Globus pallidus (tissue), 1 donor: ENCODE measurements at regions not wholly inside any gene's neighbourhood (a gene's known extent, or its start where the extent isn't known, plus 50 kb on each side); places are given as distances from the start of the nearest gene placed in this dataset.

ENCODE experiments used
- DNase-seq: peaks from one replicate; pipeline ENCODE4 v3.0.0-alpha.2; 2015; ENCODE audit warnings: low spot score

DNA sequence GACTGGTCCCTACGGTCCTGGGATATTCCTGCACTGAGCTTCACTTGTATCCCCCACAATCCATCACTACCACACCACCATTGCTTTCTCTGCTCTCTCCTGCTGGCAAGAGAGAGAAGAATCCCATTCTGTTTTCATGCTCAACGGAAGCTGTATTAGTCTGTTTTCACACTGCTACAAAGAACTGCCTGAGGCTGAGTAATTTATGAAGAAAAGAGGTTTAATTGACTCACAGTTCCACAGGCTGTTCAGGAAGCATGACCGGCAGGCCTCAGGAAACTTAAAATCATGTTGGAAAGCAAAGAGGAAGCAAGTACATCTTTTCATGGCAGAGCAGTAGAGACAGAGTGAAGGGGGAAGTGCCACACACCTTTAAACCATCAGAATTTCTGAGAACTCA is 260.4 kb upstream of the LYZL1 start:
- no peak for DNase-seq

DNA sequence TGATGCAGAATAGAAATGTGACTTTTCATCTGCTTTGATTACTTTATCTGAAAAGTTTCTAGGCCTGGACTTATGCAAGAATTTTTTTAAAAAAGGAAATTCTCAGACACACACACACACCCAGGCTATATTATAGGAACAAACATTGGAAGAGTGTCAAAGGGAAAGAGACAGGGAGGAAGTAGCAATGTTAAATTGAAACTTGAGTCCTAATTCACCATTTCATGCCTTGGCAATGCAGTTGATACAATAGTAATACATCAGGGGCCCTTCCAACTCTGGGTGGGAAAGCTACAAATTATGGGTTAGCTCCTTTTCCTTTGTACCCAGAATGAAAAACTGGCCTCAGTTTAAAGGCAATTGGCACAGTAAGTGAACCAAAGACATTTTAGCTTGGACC is 258.0 kb upstream of the LYZL1 start:
- no peak for DNase-seq

DNA sequence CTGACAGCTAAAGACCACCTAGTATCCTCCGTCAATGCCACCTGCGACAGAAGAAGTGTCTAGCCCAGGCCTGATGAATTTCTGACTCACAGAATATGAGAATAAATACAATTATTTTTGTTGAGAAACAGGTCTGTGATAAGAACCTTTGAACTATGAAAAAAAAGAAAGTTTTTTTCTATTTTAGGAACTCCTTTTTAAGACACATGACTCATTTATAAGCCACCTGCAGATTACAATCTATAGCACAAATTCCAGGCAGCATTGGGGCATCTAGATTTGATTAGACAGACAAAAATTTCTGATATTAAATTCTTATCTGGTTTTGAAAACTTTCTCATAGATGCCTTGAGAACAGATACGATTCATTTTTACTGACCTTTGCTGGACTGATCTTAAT is 256.7 kb upstream of the LYZL1 start:
- DNase-seq = no peak

DNA sequence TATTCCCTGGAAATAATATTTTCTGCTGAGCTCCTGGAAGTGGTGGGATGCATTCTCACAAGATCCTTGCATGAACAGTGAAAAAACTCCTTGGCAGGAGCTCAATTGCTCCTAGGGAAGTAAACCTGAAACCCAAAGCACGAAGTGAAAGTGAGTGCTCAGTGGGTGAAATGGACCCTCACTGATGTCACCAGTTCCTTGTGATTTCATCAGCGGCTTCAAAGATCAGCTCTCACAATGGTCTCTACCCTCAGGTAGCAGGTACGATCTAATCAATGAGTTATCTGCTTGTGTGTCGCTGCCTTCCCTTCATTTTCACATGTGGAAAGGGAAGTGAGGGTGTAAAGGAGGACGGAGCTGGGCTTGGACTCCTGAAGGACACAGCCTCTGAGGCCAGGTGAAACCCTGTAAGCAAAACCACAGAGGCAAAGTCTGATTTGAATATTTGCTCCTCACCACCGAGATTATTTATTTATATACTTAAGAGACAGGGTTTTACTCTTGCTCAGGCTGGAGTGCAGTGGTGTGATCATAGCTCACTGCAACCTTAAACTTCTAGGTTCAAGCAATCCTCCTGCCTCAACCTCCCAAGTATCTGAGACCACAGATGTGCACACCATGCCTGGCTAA is 255.4 kb upstream of the LYZL1 start:
- DNase-seq = no peak

DNA sequence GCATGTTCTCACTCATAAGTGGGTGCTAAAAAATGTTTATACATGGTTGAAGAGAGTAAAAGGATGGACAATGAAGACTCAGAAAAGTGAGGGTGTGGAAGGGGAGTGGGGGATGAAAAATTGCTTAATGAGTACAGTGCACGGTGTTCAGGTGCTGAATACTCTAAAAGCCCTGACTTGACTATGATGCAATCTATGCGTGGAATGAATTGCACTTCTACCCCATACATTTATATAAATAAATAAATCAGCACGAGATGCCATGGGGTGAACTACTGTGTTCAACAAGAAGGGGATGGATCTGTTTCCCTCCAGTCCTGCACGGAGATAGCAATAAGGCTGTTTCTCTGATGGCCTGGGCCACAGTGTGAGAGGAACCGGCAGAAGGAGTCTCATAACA is 254.3 kb upstream of the LYZL1 start:
- DNase-seq = no peak

DNA sequence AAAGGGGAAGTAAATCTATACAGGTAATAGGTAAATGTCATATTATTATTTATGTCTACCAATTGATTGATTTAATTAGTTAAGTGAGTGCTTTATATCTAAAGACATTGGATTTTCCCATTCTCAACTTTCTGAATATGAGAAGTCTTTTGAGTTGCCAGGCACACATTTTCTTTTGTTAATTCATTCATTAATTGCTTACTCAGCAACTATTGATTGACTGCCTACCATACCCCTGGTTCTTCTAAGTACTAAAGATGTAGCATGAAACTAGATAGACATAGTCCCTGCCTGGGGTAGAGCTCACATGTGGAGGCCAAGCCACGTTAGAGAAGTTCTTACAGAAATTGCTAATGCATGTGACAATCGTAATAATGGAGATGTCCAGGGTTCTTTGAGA is 253.1 kb upstream of the LYZL1 start:
- DNase-seq = no peak

DNA sequence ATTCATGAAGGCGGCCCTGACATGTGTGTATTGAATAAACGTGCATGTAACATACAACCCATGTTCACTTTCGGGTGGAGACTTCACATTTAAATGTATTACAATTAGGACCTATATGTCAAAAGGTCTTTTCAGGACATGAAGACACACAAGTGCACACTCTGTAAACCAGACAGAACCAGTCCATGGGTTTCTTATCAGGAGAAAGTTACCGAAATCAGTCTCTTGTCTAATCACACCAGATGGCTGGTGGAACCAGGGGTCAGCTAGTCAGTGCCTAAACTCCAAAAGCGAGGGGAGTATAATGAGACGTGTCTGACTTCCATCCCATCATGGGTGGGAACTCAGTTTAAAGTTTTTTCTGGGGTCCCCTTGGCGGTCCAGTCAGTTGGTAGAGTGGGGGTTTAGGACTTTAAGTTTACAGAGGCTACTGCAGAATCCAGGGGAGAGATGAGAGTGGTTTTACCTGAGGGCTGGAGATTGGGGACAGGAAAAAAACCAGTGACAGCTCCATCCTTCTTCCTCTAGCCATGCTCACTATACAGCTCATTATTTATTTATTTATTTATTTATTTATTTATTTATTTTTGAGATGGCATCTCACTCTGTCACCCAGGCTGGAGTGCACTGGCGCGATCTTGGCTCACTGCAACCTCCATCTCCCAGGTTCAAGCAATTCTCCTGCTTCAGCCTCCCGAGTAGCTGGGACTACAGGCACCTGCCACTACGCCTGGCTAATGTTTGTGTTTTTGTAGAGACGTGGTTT is 251.3 kb upstream of the LYZL1 start:
- DNase-seq = no peak

DNA sequence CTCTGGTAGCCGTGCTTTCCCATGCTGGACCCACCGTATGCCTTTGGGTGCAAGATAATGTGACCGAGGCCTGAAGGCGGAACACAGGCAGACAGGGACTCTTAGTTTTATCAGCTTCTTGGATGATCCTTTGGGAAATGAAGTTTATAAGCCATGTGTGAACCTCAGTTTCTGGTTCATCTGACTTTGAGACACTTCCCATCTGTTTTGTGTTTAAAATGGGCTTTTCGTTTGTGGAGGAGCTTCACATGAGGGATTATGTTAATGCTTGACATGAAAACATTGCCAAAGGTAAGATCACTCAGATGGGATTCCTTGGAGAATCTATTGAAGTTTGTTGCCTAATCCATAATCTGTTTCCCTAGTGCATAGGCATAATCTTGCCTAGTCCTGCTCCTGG is 249.8 kb upstream of the LYZL1 start:
- no peak for DNase-seq

DNA sequence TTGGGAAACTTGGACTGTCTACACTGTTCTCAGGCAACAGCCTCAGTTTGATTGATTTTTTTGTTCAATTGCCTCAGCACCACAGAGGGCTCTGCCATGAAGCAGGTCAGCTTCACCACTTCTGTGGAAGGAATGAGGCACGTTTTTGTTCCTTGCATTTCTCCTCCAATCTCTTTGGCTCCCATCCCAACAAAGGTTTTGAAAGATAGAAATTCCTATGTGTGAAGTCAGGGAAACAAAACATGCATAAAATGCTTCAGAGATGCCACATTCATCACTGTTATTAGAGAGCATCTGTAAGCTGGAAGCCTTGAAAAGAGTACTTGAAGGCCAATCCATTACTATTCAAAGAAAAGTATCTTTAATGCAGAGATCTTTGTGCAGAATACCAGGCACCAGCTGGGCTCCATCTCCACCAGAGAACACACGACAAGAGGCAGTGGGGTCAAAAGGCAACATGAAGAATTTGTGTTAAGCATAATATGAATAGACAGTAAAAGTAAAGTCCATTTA is 249.1 kb upstream of the LYZL1 start:
- DNase-seq = no peak

DNA sequence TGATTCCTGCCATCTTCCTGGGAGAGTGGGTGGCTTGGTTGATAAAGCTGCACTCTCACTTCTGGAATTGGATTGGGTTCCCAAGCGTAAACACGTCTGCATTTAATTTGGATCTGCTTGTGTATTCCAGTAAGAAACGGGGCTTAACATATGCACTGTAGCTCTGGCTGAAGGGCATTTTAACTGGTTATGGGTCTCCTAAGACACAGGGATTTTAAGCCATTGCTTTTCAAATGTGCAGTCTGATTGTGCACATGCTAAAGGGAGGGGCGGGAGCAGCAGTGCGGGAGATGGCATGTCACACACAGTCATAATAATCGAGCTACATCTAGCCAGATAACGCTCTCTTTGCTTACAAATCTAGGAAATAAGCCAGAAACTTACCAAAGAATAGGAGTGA is 247.3 kb upstream of the LYZL1 start:
- no peak for DNase-seq

DNA sequence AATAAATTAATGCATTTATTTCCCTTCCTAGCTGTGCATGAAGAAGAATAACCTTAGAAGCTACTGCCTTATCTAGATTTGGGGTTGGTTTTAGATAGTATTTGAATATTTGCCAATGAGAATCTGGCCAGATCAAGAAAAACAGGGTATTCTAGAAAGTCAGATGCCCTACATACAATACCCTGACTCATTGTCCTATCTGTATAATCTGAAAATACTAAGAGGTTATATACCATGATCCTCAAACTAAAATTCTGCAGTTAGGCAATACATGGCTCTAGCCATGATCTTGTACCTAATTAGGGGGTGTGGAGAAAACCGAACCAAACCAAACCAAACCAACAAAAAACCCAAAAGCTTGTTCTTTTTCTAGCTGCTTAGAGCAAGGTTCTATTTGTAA is 240.4 kb upstream of the LYZL1 start:
- no peak for DNase-seq

DNA sequence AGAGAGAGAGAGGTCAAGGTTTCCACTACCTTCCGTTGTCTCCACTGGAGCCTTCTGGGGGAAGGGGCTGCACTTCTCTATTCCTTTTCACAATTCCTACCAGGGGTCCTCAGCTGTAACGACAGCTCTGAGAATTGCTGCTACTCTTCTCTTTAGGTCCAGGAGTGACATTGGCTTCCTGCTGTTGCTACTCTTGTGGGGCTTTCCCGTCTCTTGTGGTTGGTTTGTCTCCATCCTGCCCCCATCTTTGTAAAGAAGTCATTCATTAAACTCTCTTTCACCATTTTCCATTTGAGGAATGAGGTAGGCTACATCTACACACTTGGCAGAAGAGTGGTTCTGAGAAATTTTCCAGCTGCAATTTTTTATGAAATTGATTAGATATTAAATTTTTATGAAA is 238.8 kb upstream of the LYZL1 start:
- DNase-seq = no peak

DNA sequence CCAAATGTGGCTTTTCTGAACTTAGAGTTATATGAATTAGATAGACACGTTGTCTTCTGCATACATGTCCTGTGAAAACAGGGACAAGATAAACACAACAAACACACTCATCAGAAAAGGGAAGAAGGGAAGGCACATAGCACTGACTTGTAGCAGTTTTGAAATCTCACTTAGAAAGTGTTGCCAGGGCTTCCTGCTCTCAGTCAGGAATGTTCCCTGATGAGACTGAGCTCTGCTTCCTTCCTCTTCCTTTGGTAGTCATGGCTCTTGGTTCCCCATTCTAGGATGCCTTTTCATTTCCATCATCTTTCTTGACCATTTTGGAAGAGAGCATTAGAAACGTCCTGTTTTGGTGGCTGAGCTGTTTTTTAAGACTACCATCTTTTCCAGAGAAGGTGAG is 233.8 kb upstream of the LYZL1 start:
- no peak for DNase-seq

DNA sequence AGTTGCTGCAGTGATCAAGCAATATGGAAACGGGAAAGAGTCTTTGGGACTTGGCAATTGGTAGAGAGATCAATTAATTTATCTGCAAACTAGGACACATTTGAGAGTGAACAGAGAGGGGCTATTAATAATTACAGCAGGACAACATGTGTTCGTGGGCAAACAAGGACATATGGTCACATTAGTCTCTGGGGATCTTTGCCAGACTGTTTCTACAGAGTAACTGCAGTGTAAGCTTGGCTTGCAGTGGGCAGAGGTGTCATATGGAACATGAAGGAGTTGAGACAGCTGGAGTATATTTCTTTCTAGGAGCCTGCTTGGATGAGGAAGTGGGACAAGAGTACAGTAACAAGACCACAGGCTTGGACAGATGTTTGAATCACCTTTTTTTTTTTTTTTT is 232.1 kb upstream of the LYZL1 start:
- DNase-seq = no peak

DNA sequence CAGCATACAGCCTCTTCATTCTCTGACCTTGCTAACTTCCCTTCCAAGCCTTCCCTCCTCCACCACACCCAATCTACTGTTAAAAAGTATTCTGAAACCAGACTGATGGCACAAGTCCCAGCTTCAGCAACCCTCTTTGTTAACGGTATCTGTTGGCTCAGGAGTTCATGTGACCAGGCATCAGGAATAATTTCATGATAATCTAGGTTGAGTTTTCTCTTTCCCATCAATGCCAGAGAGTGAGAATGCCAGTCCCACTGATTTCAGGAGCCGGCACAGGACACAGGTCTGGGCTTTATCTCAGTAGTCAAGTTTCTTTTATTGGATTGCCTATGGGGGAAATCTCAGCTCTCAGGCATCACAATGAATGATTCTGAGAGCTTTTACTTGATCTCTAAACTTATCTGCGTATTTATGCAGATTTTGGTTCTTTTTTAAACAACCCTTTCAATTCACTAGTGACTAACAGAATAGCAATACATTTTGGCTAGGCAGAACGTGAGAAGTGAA is 231.0 kb upstream of the LYZL1 start:
- no peak for DNase-seq

DNA sequence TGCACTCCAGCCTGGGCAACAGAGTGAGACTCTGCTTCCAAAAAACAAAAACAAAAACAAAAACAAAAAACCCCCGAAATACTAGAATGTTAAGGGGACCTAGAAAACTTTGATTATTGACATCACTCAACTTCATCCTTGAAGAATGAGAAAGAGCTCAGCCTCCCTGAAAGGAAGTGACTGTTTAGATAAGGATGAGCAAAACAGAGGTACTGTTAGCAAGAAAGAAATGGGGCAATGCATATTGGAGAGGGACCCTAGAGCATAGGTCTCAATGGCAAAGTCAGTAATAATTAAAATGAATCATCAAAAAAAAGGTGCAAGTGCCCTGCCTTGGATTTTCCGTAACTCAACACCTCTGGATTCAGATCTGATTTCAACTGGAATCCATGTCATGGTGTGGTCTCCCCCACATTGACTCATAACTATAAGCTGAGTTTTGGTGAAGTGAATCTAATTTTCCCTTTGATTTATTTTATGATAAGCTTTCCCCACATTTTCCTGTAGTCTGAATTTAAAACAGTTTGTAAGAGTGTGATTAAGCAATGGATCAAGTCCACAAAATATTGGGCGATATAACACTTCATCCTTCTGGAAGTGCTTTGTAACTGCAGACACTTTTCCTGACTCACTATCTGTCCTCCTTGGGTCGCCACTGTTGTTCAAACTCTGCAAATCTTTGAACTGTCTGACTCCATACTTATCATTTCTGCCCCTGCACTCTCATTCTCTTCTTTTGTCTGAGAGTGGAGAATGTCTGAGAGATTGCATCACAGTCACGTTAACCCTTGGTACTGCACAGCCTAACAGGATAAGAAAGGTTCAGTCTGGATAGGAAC is 224.8 kb upstream of the LYZL1 start:
- DNase-seq = no peak

DNA sequence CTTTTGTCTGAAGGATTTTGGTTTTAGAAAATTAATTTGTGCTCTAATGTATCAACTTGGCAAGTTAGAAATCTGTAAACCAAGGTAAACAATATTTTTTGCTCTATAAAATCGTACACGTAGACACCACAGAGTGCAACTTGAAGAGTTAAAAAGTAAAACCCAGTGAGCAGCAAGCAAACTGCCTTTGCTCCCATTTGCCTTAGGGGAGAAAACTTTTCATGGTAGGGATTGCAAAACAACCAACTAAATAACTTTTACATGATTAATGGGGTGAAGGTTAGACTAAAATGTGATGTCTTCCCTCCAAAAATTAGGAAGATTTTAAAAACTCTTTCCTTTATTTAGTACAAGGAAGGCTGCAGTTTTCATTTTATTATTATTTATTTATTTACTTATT is 224.2 kb upstream of the LYZL1 start:
- DNase-seq = no peak

DNA sequence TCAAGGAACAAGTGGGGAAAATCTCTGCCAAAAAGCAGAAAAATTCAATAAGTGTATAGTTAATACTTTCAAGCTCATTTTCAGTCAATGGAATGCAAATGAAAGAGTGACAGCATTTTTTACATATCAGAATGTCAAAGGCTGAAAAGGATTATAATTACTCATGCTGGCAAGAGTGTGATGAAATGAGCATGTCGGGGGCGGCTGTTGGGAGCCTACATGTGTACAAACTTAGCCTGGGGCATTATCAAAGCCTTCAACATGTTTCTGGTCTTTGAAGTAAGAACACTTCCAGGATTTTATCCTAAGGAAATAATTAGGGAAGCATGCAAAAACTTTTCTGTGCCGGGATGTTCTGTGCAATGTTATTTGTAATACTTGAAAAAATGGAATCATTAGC is 221.7 kb upstream of the LYZL1 start:
- DNase-seq = no peak

DNA sequence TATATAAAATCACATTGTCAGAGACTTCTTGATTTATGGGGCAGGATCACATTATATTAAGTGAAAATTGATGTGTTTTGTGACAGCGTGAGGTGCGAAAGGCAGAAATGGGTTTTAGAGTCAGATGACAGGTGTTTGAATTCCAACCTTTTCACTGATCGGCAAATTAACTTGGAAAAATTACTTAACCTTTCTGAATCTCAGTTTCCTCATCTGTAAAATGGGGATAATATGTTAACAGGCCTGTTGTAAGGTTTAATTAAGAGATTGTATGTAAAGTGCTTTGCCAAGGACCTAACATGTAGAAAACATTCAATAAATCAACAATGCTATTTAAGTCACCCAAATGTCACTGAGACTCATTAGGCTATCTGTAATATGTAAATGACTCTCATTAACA is 221.2 kb upstream of the LYZL1 start:
- DNase-seq = no peak

DNA sequence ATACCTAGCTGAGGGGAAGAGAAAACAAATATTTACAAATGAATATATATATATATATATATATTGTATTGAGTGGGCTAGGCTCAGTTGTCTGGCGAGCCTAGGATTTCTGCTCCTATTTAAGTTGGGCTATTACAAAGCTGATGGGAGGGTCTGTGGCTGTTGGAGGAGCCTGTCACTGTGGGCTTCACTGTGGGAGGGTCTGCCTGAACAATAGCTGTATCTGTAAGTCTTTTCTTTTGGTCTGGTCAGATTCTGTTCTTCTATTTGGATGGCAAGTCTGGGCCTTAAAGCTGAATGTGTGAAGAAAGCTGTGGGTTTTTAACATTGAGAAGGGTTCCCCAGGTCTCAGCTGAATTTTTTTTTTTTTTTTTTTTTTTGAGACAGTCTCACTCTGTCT is 220.6 kb upstream of the LYZL1 start:
- DNase-seq = no peak

DNA sequence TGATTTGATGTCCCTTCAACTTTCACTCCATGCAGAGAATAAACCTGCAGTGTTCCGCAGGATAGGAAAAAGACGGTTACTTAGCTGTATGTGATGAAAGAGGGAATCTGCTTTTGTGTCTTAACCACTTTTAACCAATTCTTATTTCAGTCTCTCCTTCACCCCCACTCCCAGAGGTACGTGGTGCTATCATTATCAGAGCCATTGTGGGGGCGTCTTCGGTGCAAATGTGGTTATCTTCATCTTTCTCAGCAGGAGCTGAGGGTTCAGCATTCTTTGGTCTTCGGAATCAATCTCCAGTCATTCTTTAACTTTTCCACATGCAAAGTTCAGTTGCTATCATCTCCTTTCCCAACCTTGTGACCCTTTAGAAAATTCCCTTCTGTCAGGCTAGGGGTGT is 219.9 kb upstream of the LYZL1 start:
- no peak for DNase-seq

DNA sequence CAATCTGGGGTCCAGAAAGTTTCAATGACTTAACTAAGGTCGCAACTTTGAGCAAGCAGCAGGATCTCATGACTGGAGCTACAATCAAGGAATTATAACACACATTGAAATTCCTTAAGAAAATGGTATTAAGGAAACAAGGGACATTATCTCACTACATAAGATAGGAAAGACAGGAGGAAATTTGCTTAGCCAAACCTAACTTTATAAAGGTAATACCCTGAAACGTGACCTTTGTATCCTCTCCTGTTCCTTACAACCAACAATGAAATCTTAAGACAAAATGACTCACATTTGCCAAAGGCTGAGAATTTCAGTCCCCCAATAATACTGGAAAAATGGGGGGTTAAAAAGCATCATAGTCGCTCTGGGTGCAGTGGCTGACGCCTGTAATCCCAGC is 218.9 kb upstream of the LYZL1 start:
- DNase-seq = no peak

DNA sequence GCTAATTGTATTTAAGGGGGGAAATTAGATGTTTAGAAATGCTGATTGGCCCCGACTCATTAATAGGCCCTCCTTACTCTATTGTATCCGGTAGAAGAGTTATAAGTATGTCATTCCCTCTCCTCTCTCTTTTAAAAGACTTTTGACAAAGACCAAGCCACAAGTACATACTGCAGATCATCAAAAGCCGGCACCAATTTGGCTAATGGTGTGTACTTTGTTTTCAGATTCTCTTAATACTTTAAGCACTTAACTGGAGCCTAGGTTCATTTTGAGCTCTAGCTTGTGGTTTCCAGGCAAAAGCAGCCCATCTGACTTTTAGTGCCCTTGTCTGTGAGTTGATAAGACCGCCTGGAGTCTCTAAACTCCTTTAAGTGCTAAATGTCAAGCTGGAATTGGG is 210.0 kb upstream of the LYZL1 start:
- no peak for DNase-seq
